ENCODE measurements at regions not wholly inside any gene's neighbourhood (a gene's known extent, or its start where the extent isn't known, plus 50 kb on each side); places are given as distances from the start of the nearest gene placed in this dataset.
"Not testable (repeated sequence)": the region's sequence is repeated elsewhere in the genome, so short reads cannot be mapped to it uniquely, and the experiment has no call there.

- ATAC-seq = no peak
Observed at GRCh38 chr20:29687438-29687837, 1570.0 kb upstream of the DEFB115 start.

GRCh38 chr20:29689411-29690225, 1567.8 kb upstream of the DEFB115 start:
- ATAC-seq = no peak

GRCh38 chr20:29690274-29690673, 1567.2 kb upstream of the DEFB115 start:
- no peak for ATAC-seq

- ATAC-seq = no peak
Observed at GRCh38 chr20:29740601-29740950, 1516.9 kb upstream of the DEFB115 start.

- ATAC-seq = no peak
Observed at GRCh38 chr20:29740951-29741593, 1516.4 kb upstream of the DEFB115 start.

GRCh38 chr20:29741594-29741893, 1515.9 kb upstream of the DEFB115 start:
- ATAC-seq = no peak

- ATAC-seq = peak; percentile 36
Observed at GRCh38 chr20:29741894-29742698, 1515.4 kb upstream of the DEFB115 start.

- peak; percentile 26 for ATAC-seq
Observed at GRCh38 chr20:29742699-29743100, 1514.8 kb upstream of the DEFB115 start.

GRCh38 chr20:29743101-29743931, 1514.1 kb upstream of the DEFB115 start:
- peak; percentile 20 for ATAC-seq

GRCh38 chr20:29744071-29744470, 1513.4 kb upstream of the DEFB115 start:
- ATAC-seq = no peak

GRCh38 chr20:29745534-29746245, 1511.8 kb upstream of the DEFB115 start:
- not testable (repeated sequence) for ATAC-seq

GRCh38 chr20:29750268-29750899, 1507.1 kb upstream of the DEFB115 start:
- ATAC-seq = no peak

GRCh38 chr20:29752644-29753425, 1504.6 kb upstream of the DEFB115 start:
- ATAC-seq = not testable (repeated sequence)

- ATAC-seq = not testable (repeated sequence)
Observed at GRCh38 chr20:29753426-29753746, 1504.1 kb upstream of the DEFB115 start.

- not testable (repeated sequence) for ATAC-seq
Observed at GRCh38 chr20:29753879-29754278, 1503.6 kb upstream of the DEFB115 start.

- not testable (repeated sequence) for ATAC-seq
Observed at GRCh38 chr20:29755854-29756498, 1501.5 kb upstream of the DEFB115 start.

- ATAC-seq = no peak
Observed at GRCh38 chr20:29756664-29757063, 1500.8 kb upstream of the DEFB115 start.

- not testable (repeated sequence) for ATAC-seq
Observed at GRCh38 chr20:29761621-29762385, 1495.7 kb upstream of the DEFB115 start.

- ATAC-seq = no peak
Observed at GRCh38 chr20:29762620-29763019, 1494.8 kb upstream of the DEFB115 start.
